ENCODE measurements at regions not wholly inside any gene's neighbourhood (a gene's known extent, or its start where the extent isn't known, plus 50 kb on each side); places are given as distances from the start of the nearest gene placed in this dataset.

DNA sequence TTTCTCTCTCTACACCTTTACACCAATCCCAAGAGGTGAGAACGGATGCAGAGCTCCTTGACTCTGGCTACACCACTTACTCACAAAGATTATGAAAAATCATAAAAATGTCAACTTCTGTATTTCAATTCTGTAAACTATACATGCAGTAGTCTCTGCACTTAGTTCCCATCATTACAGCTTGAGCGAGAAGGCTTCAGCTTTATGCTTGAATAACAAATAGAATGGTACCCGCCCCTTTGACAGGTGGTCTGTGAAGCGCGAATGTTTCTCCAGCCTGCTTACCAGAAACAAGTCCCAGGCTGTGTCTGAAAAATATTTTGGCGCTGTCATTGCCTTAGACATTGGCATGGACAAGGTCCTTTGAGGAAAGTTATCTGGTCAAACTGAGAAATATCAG lies 562.4 kb upstream of the CLINT1 start:
- DNase-seq (ENCODE audit: low spot score) (no peak), ATAC-seq (ENCODE audit: insufficient number of reproducible peaks, low FRiP score, low read depth) (no peak)
- Histone ChIP-seq H3K27me3 (replicated peaks; ENCODE audit: insufficient read depth) (no peaks in the 10 kb centered on the region), H3K36me3 (no peaks in the 10 kb centered on the region), H3K4me1 (ENCODE audit: control insufficient read depth in 1 of 2, low read depth in 2 of 2) (no peaks in the 10 kb centered on the region), H3K9me3 (no peaks in the 10 kb centered on the region), H3K4me3 (no peak overlapping the region), H3K27ac (no peak overlapping the region)
- TF ChIP-seq, protein P1, sequence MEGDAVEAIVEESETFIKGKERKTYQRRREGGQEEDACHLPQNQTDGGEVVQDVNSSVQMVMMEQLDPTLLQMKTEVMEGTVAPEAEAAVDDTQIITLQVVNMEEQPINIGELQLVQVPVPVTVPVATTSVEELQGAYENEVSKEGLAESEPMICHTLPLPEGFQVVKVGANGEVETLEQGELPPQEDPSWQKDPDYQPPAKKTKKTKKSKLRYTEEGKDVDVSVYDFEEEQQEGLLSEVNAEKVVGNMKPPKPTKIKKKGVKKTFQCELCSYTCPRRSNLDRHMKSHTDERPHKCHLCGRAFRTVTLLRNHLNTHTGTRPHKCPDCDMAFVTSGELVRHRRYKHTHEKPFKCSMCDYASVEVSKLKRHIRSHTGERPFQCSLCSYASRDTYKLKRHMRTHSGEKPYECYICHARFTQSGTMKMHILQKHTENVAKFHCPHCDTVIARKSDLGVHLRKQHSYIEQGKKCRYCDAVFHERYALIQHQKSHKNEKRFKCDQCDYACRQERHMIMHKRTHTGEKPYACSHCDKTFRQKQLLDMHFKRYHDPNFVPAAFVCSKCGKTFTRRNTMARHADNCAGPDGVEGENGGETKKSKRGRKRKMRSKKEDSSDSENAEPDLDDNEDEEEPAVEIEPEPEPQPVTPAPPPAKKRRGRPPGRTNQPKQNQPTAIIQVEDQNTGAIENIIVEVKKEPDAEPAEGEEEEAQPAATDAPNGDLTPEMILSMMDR (IDR thresholded peaks at IDR 0.05): no peak

DNA sequence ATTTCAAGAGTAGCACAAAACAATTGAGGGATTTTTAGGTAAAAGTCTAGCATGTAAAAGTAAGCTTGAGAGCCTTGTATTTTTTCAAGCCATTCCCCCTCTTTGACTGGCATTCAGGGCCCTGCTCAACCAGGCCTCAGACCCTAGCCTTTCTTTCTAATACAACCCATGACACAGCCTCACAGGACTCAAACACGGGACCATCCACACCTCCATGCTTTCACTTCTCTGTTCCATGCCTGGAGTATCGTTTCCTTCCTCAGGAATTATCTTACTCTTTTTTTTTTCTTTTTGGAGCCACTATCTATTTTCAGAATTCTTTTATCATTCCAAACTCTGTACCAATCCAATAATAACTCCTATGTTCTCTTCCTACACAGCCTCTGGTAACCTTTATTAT lies 560.2 kb upstream of the CLINT1 start:
- Histone ChIP-seq H3K9me3 (no peaks in the 10 kb centered on the region), H3K27me3 (replicated peaks; ENCODE audit: insufficient read depth) (no peaks in the 10 kb centered on the region), H3K4me1 (ENCODE audit: control insufficient read depth in 1 of 2, low read depth in 2 of 2) (peaks cover 10 to 17% of the 10 kb centered on the region in 2 donors), H3K27ac (no peak overlapping the region), H3K4me3 (no peak overlapping the region), H3K36me3 (no peaks in the 10 kb centered on the region)
- DNase-seq (ENCODE audit: low spot score) (no peak), ATAC-seq (ENCODE audit: insufficient number of reproducible peaks, low FRiP score, low read depth) (no peak)
- TF ChIP-seq, protein P1 (IDR thresholded peaks at IDR 0.05): no peak

DNA sequence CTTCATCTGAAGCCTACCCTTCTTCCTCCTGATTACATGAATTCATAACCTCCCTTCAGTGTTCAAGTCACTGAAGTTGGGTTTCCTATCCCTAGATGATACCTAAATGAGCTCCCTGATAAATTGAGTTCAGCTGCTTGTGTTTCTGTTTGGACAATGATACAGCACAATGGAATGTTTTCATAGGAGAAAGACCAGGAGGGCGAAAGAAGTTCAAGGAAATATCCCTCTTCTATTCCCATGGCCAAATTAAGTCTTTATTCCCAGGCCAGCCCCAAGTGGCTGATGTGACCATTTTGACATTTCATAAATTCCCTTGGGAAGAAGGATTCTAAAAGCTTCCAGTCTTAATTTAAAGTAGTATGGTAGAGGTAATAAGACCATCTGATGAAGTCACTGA lies 555.8 kb upstream of the CLINT1 start:
- TF ChIP-seq, protein P1 (IDR thresholded peaks at IDR 0.05): no peak
- H3K27ac ChIP-seq: peak overlapping the region; percentile 47 to 49

DNA sequence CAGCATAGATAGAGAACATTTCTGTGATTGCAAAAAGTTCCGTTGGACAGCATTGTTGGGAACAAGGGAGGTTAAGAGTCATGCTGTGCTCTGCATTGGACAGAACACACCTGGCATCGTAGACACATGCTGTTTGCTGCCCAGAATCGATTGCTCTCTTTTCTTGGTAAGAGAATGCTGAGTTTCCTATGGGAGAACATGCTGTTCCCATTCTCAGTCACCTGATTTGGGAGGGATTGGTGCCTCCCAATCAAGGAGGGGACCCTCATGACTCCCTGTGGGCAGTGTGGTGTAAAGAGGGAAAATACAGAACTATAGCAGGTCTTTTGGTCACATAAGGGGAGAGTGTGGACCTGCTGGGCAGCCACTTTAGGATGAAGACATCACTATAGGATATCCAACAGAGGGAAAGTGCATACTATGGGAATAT lies 555.4 kb upstream of the CLINT1 start:
- peaks cover 13 to 27% of the 10 kb centered on the region in 2 donors for H3K4me1 ChIP-seq (ENCODE audit: control insufficient read depth in 1 of 2, low read depth in 2 of 2)
- peak overlapping the region; percentile 47 to 49 for H3K27ac ChIP-seq
- no peaks in the 10 kb centered on the region for H3K27me3 ChIP-seq (replicated peaks; ENCODE audit: insufficient read depth)
- no peaks in the 10 kb centered on the region for H3K36me3 ChIP-seq
- H3K4me3 ChIP-seq: no peak overlapping the region
- DNase-seq (ENCODE audit: low spot score) (no peak), ATAC-seq (ENCODE audit: insufficient number of reproducible peaks, low FRiP score, low read depth) (no peak)
- TF ChIP-seq, protein P1 (IDR thresholded peaks at IDR 0.05): no peak
- no peaks in the 10 kb centered on the region for H3K9me3 ChIP-seq

More for the DNA sequence above, 555.8 kb upstream of the CLINT1 start:
- DNase-seq (ENCODE audit: low spot score) (no peak), ATAC-seq (ENCODE audit: insufficient number of reproducible peaks, low FRiP score, low read depth) (peak; percentile 51)
- Histone ChIP-seq H3K9me3 (no peaks in the 10 kb centered on the region), H3K4me3 (no peak overlapping the region), H3K36me3 (no peaks in the 10 kb centered on the region), H3K27me3 (replicated peaks; ENCODE audit: insufficient read depth) (no peaks in the 10 kb centered on the region), H3K4me1 (ENCODE audit: control insufficient read depth in 1 of 2, low read depth in 2 of 2) (peaks cover 13 to 27% of the 10 kb centered on the region in 2 donors)

DNA sequence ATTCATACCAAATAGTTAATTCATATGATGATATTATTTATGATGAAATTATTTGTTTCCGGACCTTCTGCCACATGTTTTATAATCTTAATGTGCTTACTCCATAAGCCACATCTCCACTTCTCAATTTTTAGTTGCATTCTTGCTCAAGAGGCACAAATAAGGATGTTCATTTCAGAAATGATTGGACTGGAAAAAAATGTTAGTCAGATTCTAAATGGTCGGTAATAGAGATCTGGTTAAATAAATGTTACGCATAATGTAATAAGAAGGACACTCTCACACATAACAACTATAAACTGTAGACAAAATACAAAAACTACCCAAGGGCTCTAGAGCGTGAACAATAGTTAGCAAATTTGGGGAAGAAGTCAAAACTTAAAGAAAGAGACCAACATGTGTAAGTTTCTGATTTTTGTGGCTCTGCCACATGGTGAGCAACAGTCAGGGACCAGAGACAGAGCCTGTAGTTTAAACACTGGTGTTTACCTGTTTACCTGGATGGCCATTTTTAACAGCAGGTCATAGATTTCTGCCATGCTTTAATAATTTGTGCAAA lies 554.3 kb upstream of the CLINT1 start:
- Histone ChIP-seq H3K9me3 (no peaks in the 10 kb centered on the region), H3K4me3 (no peak overlapping the region), H3K36me3 (no peaks in the 10 kb centered on the region), H3K27ac (no peak overlapping the region), H3K27me3 (replicated peaks; ENCODE audit: insufficient read depth) (no peaks in the 10 kb centered on the region), H3K4me1 (ENCODE audit: control insufficient read depth in 1 of 2, low read depth in 2 of 2) (peaks cover 20 to 35% of the 10 kb centered on the region in 2 donors)
- DNase-seq (ENCODE audit: low spot score): no peak
- no peak for ATAC-seq (ENCODE audit: insufficient number of reproducible peaks, low FRiP score, low read depth)
- TF ChIP-seq, protein P1 (IDR thresholded peaks at IDR 0.05): no peak
